Liver (tissue), 8 donors: ENCODE measurements at regions not wholly inside any gene's neighbourhood (a gene's known extent, or its start where the extent isn't known, plus 50 kb on each side); places are given as distances from the start of the nearest gene placed in this dataset.

ENCODE experiments used
- DNase-seq: peaks from one replicate; pipeline ENCODE4 v3.0.0-alpha.2; 2017; ENCODE audit warnings: low spot score
- H3K27ac ChIP-seq, 2 donors: one replicate each; pipeline ENCODE4 v1.7.0; 2013; ENCODE audit warnings: inconsistent platforms in 2 of 2, low read length in 2 of 2, control low read depth in 1 of 2, low read depth in 1 of 2, mild to moderate bottlenecking in 1 of 2
- H3K27me3 ChIP-seq, 4 donors: one replicate each; pipeline versions ENCODE4 v1.6.1 to v1.7.0; 2013; ENCODE audit warnings: low read length in 3 of 4, inconsistent platforms in 1 of 4, mild to moderate bottlenecking in 1 of 4, moderate library complexity in 1 of 4; ENCODE audit not compliant: control insufficient read depth in 4 of 4, insufficient read depth in 4 of 4
- H3K36me3 ChIP-seq, 4 donors: one replicate each; pipeline versions ENCODE4 v1.6.1 to v1.7.0; 2013; ENCODE audit warnings: low read length in 3 of 4, mild to moderate bottlenecking in 3 of 4, low read depth in 1 of 4, moderate library complexity in 1 of 4; ENCODE audit not compliant: control insufficient read depth in 4 of 4, insufficient read depth in 3 of 4
- H3K4me1 ChIP-seq, 4 donors: one replicate each; pipeline versions ENCODE4 v1.6.1 to v1.7.0; 2013; ENCODE audit warnings: low read length in 3 of 4, mild to moderate bottlenecking in 3 of 4, moderate library complexity in 1 of 4; ENCODE audit not compliant: control insufficient read depth in 4 of 4, insufficient read depth in 4 of 4
- H3K4me3 ChIP-seq, 3 donors: one replicate each; pipeline versions ENCODE4 v1.6.1 to v1.7.0; 2013; ENCODE audit warnings: low read length in 3 of 3, control low read depth in 1 of 3, low read depth in 1 of 3, mild to moderate bottlenecking in 1 of 3
- H3K9ac ChIP-seq, 2 donors: one replicate each; pipeline ENCODE4 v1.7.0; 2013; ENCODE audit warnings: low read length in 2 of 2, mild to moderate bottlenecking in 2 of 2, moderate library complexity in 2 of 2, control low read depth in 1 of 2, low read depth in 1 of 2
- H3K9me3 ChIP-seq, 4 donors: one replicate each; pipeline versions ENCODE4 v1.6.1 to v1.7.0; 2013; ENCODE audit warnings: low read length in 3 of 4; ENCODE audit not compliant: control insufficient read depth in 4 of 4
- EGR1 ChIP-seq, 2 donors: IDR thresholded peaks; 2 replicates each; pipeline ENCODE4 v1.6.1; 2016 to 2018; ENCODE audit warnings: antibody characterized with exemption in 2 of 2, low read depth in 2 of 2
- FOXA2 ChIP-seq: IDR thresholded peaks from 2 replicates; pipeline ENCODE4 v1.6.1; 2016; ENCODE audit warnings: antibody characterized with exemption
- GABPA ChIP-seq, 2 donors: IDR thresholded peaks in 1 of 2; conservative IDR thresholded peaks in 1 of 2; 2 replicates each; pipeline ENCODE4 v1.6.1; 2016; ENCODE audit warnings: antibody characterized with exemption in 2 of 2, mild to moderate bottlenecking in 1 of 2, moderate library complexity in 1 of 2
- HNF4A ChIP-seq, 2 donors: conservative IDR thresholded peaks; 2 replicates each; pipeline ENCODE4 v1.6.1; 2016; ENCODE audit warnings: antibody characterized with exemption in 2 of 2, mild to moderate bottlenecking in 2 of 2
- HNF4G ChIP-seq: IDR thresholded peaks from 2 replicates; pipeline ENCODE4 v1.6.1; 2016; ENCODE audit warnings: antibody characterized with exemption
- JUND ChIP-seq, 2 donors: IDR thresholded peaks; 2 replicates each; pipeline ENCODE4 v1.6.1; 2016; ENCODE audit warnings: antibody characterized with exemption in 2 of 2
- MAX ChIP-seq: IDR thresholded peaks from 2 replicates; pipeline ENCODE4 v1.6.1; 2016; ENCODE audit warnings: antibody characterized with exemption
- NR2F2 ChIP-seq: IDR thresholded peaks from 2 replicates; pipeline ENCODE4 v1.6.1; 2016; ENCODE audit warnings: antibody characterized with exemption
- RAD21 ChIP-seq, 2 donors: IDR thresholded peaks; 2 replicates each; pipeline ENCODE4 v1.6.1; 2016; ENCODE audit warnings: antibody characterized with exemption in 2 of 2, mild to moderate bottlenecking in 2 of 2
- RXRA ChIP-seq, 2 donors: IDR thresholded peaks; 2 replicates each; pipeline ENCODE4 v1.6.1; 2017 to 2018; ENCODE audit warnings: antibody characterized with exemption in 2 of 2, mild to moderate bottlenecking in 1 of 2
- SP1 ChIP-seq: IDR thresholded peaks from 2 replicates; pipeline ENCODE4 v1.6.1; 2018; ENCODE audit warnings: antibody characterized with exemption, mild to moderate bottlenecking
- TAF1 ChIP-seq: conservative IDR thresholded peaks from 2 replicates; pipeline ENCODE4 v1.6.1; 2016; ENCODE audit warnings: antibody characterized with exemption, mild to moderate bottlenecking
- YY1 ChIP-seq: IDR thresholded peaks from 2 replicates; pipeline ENCODE4 v1.6.1; 2016; ENCODE audit warnings: antibody characterized with exemption, mild to moderate bottlenecking
- WGBS: extraction: QIAGEN DNeasy Blood & Tissue Kit; methylation state at CpG from one replicate; pipeline ENCODE4 v1.1.7; 2013; 5-methylcytosine and 5-hydroxymethylcytosine counted together
- TF ChIP-seq, protein P1 (sequence below): fragments of 150-350 bp; IDR thresholded peaks from 2 replicates; pipeline ENCODE4 v1.5.1; 2017; ENCODE audit warnings: improper control_type of control experiment, low read depth, low read length; ENCODE audit not compliant: missing input control
- TF ChIP-seq, protein P2 (sequence below): IDR thresholded peaks from 2 replicates; pipeline ENCODE4 v1.6.1; 2016; ENCODE audit warnings: antibody characterized with exemption
- TF ChIP-seq, protein P3 (sequence below): IDR thresholded peaks from 2 replicates; pipeline ENCODE4 v1.6.1; 2016; ENCODE audit warnings: antibody characterized with exemption, mild to moderate bottlenecking
- donor health status: healthy.
- donor health status: healthy.
- donor health status: healthy.
- donor health status: healthy.
- donor health status: healthy.

DNA sequence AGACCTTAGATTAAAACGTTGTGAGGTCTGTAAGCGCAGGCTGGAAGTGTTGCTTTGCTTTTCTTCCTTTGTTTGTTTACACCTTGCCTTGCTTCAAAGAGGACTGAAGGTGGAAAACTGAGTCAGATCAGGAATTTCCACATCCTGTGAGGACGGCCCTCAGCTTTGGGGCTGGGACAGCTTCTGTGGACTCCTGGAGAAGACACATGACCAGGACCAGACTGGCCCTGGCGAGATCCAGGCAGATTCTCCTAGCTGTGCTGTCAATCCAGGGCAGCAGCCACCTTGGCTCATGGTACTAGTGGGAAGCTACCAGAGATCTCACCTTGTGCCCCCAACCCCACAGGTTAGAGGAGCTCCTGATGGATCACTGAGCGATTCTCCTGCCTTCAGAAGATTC, 1461.9 kb downstream of the TBC1D22A start (continued):
- TF ChIP-seq, protein P1, sequence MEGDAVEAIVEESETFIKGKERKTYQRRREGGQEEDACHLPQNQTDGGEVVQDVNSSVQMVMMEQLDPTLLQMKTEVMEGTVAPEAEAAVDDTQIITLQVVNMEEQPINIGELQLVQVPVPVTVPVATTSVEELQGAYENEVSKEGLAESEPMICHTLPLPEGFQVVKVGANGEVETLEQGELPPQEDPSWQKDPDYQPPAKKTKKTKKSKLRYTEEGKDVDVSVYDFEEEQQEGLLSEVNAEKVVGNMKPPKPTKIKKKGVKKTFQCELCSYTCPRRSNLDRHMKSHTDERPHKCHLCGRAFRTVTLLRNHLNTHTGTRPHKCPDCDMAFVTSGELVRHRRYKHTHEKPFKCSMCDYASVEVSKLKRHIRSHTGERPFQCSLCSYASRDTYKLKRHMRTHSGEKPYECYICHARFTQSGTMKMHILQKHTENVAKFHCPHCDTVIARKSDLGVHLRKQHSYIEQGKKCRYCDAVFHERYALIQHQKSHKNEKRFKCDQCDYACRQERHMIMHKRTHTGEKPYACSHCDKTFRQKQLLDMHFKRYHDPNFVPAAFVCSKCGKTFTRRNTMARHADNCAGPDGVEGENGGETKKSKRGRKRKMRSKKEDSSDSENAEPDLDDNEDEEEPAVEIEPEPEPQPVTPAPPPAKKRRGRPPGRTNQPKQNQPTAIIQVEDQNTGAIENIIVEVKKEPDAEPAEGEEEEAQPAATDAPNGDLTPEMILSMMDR: no peak

DNA sequence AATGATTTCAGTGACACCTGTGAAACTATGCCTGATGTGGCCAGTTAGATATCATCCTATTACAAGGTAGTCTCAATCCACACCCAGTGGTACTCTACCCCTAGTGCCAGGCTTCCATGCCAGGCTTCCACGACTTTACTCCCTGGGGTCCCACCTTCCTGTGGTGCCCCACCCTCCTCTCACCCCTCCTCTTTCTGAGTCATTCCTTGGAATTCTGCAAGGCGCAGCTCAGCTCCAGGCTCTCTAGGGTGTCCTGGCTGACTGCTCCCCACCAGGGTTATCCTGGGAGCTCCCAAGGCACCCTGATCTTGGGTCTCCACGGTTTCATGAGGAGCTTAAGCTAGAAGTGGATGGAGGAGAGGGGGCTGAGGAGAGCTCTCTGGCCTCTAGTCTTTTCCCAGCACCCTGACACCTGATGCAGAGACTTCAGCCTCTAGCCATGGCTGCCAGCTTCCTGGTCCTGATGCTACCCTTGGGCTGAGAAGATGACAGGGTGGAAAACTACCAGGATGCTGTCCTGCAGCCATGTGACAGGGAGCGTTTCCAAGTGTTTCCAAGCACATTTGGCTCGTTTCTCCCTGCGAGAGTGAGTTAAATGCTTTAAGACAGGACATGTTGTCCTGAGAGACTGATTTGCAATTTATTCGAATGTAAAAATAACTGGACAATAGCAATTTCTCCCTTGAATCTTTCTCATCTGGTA, 1461.2 kb downstream of the TBC1D22A start:
- Histone ChIP-seq H3K4me3 (no peak overlapping the region), H3K27me3 (peaks cover 0 to 3% (median 0%) of the 10 kb centered on the region in 4 donors), H3K9ac (no peak overlapping the region), H3K27ac (no peak overlapping the region), H3K4me1 (no peaks in the 10 kb centered on the region), H3K36me3 (no peaks in the 10 kb centered on the region), H3K9me3 (no peaks in the 10 kb centered on the region)
- TF ChIP-seq NR2F2 (no peak), HNF4A (conservative IDR thresholded peaks at IDR 0.05) (no peak), JUND (IDR thresholded peaks at IDR 0.05) (no peak), YY1 (no peak), TAF1 (no peak), FOXA2 (no peak), MAX (no peak), RXRA (IDR thresholded peaks at IDR 0.05) (no peak), GABPA (IDR thresholded peaks at IDR 0.05 in 1 of 2, conservative IDR thresholded peaks at IDR 0.05 in 1 of 2) (no peak), RAD21 (IDR thresholded peaks at IDR 0.05) (no peak)
- TF ChIP-seq, protein P2, sequence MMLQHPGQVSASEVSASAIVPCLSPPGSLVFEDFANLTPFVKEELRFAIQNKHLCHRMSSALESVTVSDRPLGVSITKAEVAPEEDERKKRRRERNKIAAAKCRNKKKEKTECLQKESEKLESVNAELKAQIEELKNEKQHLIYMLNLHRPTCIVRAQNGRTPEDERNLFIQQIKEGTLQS: no peak
- peak; percentile 17 for DNase-seq
- WGBS: 46% methylated on average over 7 of the region's 7 CpGs

GRCh38 chr22:48222742-48223487, 1460.5 kb downstream of the TBC1D22A start:
- DNase-seq: no peak
- WGBS: 83% methylated on average over 13 of the region's 13 CpGs
- Histone ChIP-seq H3K4me3 (no peak overlapping the region), H3K9ac (no peak overlapping the region), H3K36me3 (no peaks in the 10 kb centered on the region), H3K27me3 (peaks cover 0 to 3% (median 0%) of the 10 kb centered on the region in 4 donors), H3K27ac (no peak overlapping the region), H3K9me3 (no peaks in the 10 kb centered on the region), H3K4me1 (no peaks in the 10 kb centered on the region)
- TF ChIP-seq NR2F2 (no peak), HNF4G (no peak), FOXA2 (no peak), SP1 (no peak), GABPA (IDR thresholded peaks at IDR 0.05 in 1 of 2, conservative IDR thresholded peaks at IDR 0.05 in 1 of 2) (no peak), TAF1 (no peak), EGR1 (IDR thresholded peaks at IDR 0.05; ENCODE audit: low read depth in 2 of 2) (no peak), MAX (no peak), RAD21 (IDR thresholded peaks at IDR 0.05) (no peak)
- TF ChIP-seq, protein P2: no peak
- TF ChIP-seq, protein P3, sequence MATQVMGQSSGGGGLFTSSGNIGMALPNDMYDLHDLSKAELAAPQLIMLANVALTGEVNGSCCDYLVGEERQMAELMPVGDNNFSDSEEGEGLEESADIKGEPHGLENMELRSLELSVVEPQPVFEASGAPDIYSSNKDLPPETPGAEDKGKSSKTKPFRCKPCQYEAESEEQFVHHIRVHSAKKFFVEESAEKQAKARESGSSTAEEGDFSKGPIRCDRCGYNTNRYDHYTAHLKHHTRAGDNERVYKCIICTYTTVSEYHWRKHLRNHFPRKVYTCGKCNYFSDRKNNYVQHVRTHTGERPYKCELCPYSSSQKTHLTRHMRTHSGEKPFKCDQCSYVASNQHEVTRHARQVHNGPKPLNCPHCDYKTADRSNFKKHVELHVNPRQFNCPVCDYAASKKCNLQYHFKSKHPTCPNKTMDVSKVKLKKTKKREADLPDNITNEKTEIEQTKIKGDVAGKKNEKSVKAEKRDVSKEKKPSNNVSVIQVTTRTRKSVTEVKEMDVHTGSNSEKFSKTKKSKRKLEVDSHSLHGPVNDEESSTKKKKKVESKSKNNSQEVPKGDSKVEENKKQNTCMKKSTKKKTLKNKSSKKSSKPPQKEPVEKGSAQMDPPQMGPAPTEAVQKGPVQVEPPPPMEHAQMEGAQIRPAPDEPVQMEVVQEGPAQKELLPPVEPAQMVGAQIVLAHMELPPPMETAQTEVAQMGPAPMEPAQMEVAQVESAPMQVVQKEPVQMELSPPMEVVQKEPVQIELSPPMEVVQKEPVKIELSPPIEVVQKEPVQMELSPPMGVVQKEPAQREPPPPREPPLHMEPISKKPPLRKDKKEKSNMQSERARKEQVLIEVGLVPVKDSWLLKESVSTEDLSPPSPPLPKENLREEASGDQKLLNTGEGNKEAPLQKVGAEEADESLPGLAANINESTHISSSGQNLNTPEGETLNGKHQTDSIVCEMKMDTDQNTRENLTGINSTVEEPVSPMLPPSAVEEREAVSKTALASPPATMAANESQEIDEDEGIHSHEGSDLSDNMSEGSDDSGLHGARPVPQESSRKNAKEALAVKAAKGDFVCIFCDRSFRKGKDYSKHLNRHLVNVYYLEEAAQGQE: no peak
